ENCODE measurements at regions not wholly inside any gene's neighbourhood (a gene's known extent, or its start where the extent isn't known, plus 50 kb on each side); places are given as distances from the start of the nearest gene placed in this dataset.
A peak's percentile ranks its signal among the peaks of the same experiment; 100 is the strongest.

DNA sequence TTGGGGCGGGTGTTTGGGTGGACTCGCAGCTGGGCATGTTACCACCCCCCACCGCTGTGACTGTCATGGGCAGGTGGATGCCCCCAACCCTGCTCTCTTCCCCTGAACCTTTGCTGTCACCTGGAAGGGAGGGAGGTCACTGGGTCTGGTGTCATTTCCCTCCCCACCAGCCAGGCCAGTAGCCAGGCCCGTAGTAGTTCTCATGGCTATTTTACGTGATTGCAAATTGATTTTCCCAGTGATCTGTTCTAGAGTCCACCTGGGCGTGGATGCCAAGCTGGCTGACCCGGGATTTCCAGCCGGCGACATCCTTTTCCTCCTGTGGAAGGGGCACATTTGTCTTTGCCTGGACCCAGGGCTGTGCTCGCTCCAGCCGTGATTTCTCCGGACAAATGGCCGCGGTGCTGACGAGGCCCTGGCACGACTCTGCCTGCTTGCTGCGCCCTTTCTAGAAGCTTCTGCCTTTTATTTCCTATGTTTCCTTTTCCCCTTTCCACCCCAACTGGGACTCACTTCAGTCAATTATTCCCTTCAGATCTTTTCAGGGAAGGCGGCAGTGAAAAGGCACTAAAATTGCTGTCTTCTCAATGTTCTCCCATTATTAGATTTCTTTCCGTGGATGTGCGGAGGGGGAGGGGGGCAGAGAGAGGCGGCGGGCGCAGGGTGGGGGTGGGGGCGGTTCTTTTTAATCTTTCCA lies 226.9 kb upstream of the CIBAR2 start:
- no peak for DNase-seq (ENCODE audit: low read depth, low spot score)

DNA sequence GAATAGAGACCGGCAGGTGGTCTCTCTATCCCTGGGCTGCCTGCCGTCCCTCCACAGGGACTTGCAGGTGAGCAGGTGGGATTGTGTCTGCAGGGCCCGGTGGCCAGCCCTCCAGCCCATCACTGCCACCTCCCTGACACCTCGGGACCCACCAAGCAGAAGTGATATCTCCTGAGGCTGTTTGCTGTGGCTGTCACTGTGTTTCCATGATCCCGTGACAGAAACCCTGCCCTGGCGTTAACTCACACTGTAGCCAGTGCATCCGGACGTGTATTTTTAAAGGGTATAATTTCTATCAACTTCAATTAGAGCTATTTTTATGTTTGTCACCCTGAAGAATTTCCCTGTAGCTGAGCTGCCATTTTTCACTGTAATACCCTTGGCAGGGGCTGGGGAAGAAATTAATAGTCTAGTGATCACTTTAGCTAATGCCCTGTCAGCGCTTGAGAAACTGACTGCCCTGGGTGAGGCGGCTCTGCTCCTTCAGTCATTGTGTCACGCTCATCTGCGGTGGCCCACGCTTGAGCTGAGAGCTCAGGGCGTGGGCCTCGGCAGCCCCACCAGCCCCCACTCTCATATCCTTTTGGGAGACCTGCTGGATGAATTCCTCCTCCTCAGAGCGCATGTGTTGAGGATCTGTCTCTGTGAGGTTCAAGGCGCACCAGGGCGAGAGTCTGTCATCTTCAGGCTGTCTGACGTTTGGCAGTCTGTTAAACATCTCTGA lies 229.9 kb upstream of the CIBAR2 start:
- DNase-seq (ENCODE audit: low read depth, low spot score): no peak

DNA sequence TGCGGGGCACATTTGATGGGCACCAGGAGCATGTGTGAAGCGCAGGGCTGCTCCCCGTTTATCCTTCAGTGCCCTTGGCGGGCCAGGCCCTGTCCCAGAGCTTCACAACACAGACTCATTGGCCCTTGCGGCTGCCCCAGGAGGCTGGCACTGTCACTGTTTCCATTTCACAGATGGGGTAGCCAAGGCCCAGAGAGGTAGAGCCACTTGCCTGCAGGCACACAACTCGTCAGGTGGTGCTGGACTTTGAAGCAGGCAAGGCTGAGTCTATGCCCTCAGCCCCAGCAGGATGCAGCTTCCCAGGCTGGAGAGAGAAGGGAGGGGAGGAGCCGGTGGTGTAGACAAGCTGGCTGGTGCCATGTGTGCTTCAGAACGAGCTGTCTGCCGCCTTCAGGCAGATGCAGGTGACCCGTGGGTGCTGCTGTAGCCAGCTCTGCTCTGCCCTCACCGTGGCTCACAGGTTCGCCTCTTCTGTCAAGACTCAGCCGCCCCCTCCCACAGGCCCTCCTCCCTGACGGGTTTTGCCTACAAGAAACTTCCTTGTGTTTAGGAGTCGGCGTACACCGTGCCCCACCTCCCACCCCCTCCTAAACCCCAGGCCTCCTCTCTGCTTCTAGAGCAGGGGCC lies 232.3 kb upstream of the CIBAR2 start:
- no peak for DNase-seq (ENCODE audit: low read depth, low spot score)

DNA sequence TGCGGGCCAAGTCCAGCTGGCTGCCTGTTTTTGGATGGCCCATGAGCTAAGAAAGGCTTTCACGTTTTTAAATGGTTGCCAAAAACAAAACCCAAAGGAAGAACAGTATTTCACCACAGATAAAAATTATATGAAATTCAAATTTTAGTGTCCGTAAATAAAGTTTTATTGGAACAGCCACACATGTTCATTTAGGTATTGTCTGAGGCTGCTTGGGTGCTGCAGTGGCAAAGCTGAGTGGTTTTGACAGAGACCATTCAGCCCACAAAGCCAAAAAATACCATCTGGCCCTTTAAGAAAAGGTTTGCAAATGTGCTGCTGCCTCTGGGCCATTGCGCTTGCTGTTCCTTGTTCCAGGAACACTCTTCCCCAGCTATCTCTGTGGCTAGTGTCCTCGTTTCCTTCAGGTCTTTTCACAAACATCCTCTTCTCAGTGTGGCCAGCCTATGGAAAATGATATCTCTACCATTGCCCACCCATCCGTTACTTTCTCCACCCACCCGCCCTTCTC lies 232.9 kb upstream of the CIBAR2 start:
- no peak for DNase-seq (ENCODE audit: low read depth, low spot score)

DNA sequence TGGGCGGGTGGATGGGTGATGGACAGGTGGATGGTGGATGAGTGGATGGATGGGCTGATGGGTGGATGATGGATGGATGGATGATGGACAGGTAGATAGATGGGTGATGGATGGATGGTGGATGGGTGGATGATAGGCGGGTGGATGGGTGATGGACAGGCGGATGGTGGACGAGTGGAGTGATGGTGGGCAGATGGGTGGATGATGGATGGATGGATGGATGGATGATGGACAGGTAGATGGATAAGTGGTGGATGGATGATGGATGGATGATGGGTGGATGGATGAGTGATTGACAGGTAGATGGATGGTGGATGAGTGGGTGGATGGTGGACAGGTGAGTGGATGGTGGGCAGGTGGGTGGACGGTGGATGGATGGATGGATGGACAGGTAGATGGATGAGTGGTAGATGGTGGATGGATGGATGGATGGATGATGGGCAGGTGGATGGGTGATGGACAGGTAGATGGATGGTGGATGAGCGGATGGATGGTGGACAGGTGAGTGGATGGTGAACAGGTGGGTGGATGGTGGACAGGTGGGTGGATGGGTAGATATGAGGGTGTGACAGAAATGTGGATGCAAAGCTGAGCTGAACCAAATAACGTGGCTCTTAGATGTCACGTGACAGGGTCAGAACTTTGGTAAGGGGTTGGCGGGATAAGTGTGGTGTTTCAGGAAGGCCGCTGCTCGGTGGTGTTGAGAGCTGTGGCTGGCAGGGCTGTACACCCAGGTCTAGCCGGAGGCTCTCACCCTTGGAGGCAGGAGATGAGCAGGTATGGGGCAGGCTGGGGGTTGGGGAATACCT lies 234.3 kb upstream of the CIBAR2 start:
- no peak for DNase-seq (ENCODE audit: low read depth, low spot score)

DNA sequence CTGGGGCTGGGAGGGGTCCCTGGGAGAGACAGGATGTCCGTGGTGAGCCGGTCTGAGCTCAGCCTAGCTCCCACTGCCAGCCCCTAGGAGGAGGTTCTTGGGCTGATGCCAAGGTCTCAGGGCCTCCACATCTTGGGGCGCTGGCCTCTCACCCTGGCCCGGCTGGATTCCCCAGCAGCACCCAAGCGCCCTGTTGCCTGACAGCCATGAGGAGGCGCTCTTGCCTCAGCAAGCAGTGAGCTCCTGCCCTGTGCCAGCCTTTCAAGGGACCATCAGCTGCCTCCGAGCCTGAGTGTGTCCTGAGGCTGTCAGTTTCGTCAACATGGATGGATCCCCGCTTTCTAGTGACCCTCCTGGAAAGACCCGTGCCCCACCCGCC lies 234.9 kb upstream of the CIBAR2 start:
- peak; percentile 44 for DNase-seq (ENCODE audit: low read depth, low spot score)

DNA sequence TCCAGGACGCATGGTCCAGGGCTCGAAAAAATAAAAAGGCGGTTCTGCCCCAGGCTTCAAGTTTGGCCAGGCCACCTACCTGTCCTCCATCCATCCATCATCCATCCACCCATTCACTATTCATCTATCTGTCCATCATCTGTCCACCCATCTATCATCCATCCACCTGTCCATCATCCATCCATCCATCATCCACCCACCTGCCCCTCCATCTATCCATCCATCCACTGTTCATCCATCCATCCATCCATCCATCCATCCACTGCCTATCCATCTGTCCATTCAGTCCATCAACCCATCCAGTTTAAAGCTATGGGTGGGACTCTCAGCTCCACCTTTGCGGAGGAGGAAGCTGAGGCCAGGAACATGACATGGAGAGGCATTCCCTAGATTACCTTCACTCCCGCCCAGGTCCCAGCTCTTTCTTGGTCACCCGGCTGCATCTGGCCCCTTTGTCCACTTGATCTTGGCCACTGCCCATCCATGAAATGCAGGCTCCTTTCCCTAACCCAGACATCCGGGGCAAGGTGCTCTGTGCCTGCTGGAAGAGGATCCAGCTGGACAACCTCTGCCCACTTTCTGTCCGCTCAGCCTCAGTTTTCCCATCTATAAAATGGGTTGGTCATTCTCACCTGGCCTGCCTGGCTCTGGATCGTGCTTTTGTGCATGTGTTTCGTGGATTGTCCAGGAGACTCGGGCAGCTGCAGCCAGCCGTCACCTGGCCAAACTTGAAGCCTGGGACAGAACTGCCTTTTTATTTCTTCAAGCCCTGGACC lies 236.0 kb upstream of the CIBAR2 start:
- DNase-seq (ENCODE audit: low read depth, low spot score): no peak

DNA sequence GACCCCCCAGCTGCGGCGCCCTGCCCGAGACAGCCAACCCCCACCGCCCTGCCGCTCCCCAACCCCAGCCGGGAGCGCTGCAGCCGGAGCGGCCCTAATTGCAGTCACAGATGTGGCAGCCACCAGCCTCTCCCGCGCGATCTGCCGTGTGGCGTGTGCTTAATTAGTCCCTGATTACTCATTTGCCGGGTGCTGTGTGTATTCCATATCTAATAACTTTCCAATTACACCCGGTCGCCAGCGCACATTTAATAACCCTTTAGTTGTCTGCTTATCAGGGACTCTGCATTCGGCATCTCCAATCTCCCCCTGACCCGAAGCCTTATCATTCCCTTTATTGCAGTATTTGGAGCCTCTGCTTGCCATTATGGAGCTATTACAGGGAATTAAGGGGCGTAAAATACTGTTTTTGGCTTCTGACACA lies 236.7 kb upstream of the CIBAR2 start:
- no peak for DNase-seq (ENCODE audit: low read depth, low spot score)

DNA sequence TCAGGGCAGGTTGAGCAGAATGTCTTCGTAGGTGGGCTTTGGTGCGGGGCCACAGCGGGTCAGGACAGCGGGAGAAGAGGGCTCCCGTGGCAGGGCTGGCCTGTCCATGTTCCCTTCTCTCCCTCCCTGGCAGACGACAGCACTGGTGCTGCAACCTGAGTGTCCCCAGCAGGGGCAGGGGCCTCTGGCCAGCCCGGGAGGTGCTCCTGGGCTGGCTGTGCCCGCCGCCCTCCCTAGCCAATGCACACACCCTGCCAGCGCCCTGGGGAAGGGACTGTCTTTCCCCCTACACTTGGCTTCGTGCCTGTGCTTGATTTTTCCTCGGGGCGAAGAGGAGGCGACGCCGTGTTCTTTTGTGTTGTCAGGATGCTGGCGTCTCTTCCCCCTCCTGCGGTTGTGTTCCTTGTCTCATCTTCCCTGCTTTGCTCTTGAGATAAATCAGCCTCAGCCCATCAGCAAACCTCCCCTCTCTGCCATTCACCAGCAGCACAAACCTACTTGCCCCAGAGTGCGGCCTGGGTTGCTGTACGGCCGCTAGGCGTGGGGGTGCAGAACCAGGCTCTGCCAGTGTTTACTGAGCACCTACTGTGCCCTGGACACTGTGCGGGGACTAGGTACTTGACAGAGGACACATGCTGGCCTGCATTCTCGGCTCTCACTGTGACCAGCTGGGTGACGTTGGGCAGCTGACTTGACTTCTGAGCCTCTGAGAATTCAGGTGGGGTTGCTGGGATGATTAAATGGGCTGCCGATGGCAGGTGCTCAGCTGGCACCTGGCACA lies 237.3 kb upstream of the CIBAR2 start:
- DNase-seq (ENCODE audit: low read depth, low spot score): peak; percentile 61

DNA sequence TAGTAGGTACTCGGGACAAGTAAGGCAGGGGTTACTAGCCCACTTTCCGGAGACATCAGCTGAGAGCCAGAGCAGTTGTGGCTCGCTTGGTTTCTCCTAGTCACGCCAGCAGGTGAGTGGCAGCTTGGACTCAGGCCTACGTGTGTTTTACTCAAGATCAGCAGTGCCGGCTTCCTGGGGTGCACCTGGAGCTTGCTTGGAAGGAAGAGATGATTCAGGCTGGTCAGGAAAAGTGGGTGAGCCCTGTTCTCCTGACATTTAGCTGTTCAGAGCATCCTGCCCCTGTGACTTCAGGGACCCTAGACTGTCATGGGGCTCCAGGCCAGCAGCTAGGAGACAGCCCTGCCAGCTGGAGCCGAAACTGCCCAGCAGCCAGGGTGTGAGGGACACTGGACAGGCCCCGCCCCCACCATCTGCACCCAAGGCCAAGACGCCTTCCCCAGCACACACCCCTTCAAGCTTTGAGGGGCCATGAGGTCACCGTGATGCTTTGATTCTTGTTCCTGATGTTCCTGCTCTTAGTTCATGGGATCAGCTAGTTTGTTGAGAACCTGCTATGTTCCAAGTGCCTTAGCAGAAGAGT lies 238.0 kb upstream of the CIBAR2 start:
- no peak for DNase-seq (ENCODE audit: low read depth, low spot score)

DNA sequence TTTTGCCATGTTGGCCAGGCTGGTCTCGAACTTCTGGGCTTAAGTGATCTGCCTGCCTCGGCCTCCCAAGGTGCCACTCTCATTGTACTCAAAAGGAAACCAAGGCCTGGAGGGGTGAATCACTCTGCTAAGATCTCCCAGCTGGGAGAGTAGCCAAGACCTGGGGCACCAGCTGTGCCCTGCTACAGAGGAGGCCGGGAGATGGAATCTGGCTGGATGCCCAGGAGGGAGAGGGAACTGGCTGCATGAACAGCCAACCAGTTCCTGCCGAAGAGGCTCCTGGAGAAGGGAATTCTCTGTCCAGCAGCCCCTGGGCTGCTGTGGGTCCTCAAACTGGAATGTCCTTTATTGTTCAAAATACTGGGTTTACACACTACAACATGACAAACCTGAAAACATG lies 238.7 kb upstream of the CIBAR2 start:
- DNase-seq (ENCODE audit: low read depth, low spot score): no peak

DNA sequence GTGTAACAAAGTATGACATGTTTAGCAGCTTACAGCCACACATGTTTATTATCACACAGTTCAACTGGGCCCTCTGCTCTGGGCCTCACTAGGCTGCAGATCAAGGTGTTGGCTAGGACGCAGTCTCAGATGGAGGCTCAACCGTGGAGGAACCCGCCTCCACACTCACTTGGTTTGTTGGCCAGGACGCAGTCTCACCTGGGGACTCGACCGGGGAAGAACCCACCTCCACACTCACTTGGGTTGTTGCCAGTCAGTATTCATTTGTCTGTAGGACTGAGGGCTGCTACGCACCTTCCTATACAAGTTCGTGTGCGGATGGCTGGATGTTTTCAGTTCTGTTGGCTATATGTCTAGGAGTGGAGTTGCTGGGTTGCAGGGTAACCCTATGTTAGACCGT lies 240.7 kb upstream of the CIBAR2 start:
- DNase-seq (ENCODE audit: low read depth, low spot score): no peak

DNA sequence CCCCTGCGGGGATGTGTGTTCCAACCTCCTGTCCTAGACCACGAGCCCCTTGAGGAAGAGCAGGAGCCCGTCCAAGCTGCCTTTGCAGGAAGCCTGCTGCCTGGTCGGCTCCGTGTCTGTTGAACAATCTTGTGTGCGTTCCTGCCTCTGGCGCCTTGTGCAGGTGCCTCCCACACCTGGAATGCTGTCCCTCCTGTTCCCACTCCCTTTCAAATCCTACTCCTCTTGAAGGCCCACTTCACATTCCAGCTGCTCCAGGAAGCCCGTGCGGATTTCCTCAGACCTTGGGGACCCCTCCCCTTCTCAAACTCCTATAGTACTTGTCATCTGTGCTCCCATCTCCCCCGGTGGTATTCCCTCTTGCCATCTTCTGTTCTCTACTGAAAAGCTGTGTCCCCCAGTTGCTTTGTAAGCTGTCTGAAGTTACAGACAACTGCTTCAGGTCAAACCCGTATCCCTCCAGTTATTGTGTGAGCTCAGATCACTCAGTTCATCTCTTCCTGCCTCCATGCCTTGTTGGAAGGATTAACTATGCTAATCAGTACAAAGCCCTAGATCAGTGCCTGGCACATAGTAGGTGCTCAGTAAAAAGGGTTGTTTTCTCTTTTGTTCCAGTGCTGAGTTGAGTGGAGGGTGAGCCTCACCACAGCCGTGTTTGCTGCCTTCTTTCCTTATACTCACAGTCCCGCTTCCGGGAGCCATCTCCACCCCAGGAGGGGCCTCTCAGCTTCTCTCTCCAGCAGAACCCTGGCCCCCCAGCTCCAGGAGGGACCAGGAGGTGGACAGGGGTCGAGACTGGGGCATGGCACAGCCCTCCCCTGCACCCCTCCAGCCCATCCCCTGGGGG lies 241.8 kb upstream of the CIBAR2 start:
- peak; percentile 90 for DNase-seq (ENCODE audit: low read depth, low spot score)

DNA sequence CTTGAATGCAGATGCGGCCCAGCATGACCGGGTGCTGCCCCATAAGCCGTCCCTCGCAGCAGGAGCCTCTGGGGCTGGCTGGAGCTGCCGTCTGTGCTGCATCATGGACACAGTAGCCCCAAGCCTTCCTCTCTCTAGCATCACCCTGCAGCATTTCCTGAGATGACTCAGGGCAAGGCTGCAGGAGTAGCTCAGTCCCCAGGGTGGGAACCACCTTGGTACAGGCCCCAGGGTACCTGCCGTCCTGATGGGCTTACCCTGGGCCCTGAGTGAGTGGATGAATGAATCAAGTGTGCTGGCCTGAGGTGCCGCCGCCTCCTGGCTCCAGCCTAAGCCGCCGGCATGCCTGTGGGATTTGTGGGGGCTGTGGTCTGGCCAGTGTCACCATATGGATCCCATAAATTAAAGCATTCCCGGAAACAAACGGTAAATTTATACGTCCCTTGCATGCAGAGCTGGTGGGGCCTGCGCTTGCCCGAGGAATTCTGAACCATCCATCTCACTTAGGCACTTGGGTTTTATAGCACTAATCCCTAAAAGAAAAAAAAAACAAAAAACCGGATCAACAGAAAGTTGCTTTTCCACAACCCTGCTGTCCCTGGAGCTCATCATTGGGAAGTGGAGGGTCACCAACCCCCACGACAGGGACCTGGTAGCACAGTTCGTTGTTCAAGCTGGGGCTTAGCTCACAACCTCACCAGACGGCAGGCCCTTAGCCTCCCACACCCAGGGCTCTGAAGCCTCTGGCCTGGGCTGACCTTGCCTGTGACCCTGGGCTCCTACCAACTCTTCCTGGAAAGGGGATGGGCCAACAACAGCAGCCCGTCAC lies 242.6 kb upstream of the CIBAR2 start:
- DNase-seq (ENCODE audit: low read depth, low spot score): peak; percentile 90

DNA sequence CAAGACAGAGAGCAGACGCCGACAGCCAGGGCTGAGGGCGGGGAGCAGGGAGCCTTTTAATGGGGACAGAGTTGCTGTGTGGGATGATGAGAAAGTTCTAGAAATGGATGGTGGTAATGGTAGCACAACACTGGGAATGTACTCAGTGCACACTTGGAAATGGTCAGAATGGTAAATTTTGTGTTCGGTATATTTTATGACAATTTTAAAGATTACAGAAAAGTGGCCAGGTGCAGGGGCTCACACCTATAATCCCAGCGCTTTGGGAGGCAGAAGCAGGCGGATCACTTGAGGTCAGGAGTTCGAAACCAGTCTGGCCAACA lies 243.2 kb upstream of the CIBAR2 start:
- DNase-seq (ENCODE audit: low read depth, low spot score): no peak

DNA sequence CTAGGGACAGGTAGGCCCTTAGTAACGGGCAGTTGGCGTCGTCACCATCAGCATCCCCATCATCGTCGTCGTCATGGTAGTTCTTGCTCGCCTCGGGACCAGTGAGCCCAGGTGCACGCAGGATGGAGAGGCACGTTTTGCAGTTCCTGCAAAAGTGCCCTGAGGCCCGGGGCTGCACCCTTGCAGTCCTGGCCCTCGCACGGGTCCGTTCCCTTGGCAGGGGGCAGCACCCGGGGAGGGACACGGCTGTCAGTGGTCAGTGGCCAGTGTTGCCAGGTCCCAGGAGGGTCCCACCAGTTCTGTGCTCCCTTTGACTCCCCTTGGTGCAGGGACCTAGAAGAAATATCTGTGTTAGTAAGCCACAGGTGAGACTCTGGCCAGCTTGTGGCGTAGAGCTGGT lies 243.9 kb upstream of the CIBAR2 start:
- DNase-seq (ENCODE audit: low read depth, low spot score): no peak

DNA sequence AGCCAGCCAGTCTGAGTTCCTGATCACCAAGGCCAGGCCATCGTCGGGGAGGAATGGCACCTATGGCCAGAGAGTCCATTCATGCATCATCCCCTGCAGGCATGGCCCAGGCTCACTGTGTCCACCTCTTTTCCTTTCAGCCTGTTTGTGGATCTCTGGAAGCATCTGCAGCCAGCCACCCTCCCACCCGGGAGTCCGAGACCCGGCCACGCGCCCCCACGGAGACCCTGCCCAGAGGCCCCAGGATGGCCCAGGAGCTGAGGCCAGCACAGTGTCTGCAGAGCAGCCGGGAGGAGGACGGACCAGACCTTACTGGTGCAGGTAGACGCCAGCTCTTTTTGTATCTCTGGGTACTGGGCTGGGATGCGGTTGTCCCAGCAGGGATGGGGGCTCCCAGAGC lies 245.1 kb upstream of the CIBAR2 start:
- no peak for DNase-seq (ENCODE audit: low read depth, low spot score)

DNA sequence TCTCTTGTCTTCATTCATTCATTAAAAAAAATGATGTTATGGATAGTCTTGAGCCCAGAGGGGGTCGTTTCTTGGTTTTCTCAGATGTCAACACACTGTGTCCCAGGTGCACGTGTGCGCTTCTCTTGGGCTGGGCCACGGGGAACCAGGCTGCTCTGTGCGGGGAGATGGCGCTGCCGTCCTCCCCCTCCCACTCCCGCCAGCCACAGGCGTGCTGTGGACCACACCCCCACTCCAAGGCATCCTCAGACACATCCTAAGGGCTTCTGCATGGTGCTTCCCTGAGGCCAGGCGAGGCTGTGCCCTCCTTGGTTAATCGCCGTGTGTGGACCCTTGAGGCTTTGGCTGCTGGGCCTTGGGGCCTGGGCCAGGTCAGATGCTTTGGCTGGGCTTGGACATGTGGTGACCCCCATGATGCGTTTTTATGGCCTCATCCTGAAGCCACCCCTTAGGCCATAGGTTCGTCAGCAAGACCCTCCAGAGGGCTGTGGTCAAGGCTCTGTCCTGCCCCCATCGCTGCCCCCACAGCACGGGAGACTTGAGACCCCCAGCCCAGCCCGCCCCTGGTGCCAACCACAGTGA lies 245.7 kb upstream of the CIBAR2 start:
- DNase-seq (ENCODE audit: low read depth, low spot score): no peak
